NCI-H748 (cell line): ENCODE measurements at regions not wholly inside any gene's neighbourhood (a gene's known extent, or its start where the extent isn't known, plus 50 kb on each side); places are given as distances from the start of the nearest gene placed in this dataset.
A peak's percentile ranks its signal among the peaks of the same experiment; 100 is the strongest.
"Not testable (repeated sequence)": the region's sequence is repeated elsewhere in the genome, so short reads cannot be mapped to it uniquely, and the experiment has no call there.

Source experiments
- DNase-seq: peaks from one replicate; lab custom pipeline; 2025; ENCODE audit not compliant: unreplicated experiment; lab: John Stamatoyannopoulos, UW

GRCh38 chr7:115654384-115655214 lies 376.0 kb downstream of the TFEC start:
- no peak for DNase-seq

DNA sequence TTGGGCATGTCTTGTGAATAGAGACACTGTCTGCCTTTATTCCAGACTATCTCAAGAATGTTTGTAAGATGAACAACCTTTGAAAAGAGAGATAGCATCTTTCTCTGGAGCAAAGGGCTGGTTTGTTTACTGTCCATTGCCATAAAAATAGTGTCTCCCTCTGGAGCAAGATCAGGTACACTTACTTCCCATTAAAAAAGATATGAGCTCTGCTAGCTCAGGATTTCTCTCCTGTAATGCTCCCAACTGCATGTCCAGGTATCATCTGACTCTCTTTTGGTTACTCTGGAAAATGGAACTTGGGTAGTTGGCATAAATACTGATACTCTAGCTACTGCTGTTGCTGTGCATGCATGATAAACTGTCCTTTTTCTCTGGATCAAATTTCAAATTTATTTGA lies 381.1 kb downstream of the TFEC start:
- DNase-seq, result no peak

DNA sequence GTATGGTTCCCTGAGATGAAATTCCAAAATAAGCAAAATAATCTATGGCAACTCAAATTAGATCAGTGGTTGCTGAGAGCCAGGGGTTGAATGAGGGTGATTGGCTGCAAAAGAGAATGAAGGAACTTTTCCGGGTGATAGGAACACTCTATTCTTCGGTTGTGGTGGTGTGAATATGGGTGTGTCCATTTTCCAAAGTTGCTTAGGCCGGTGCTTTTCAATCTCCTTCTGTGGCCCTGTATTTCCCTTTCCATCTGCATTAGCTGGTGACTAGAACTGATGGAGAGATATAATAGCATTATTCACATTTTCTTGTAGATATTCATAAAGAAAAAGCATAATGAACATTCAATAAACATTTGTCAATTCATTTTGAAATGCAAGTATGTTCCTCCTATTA lies 382.9 kb downstream of the TFEC start:
- no peak for DNase-seq

DNA sequence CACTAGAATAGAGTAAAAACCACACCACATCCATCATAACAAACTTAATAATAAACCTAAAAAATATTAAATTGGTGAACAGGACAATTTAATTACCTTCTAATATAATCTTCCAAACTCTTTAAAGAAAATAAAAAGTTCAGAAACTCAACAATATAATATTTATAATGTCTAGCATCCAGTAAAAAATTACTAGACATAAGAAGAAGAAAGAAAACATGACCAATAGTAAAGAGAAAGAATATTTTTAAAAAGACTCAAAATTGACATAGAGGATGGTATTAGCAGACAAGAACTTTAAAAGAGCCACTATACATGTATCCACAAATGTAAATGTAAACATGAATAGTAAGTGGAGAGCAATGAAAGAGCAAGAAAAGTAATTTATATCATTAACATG lies 388.4 kb downstream of the TFEC start:
- no peak for DNase-seq

DNA sequence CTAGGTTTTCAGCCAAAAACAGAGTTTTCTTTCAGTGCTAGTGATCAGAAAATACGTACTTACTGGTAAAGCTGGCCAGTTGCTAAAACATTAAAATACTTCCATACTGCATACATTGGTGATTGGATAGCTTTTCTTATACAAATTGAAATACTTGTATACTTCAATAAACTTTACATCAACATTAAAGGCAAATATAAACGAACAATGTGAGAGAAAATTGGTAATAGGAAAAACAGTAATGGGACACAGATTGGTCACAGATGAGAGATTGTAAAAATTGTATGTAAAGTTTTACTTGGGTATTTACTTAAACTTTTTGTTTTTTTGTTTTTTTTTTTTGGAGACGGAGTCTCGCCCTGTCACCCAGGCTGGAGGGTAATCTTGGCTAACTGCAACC lies 391.7 kb downstream of the TFEC start:
- no peak for DNase-seq

GRCh38 chr7:115637128-115637527 lies 393.4 kb downstream of the TFEC start:
- DNase-seq, result peak; percentile 31

GRCh38 chr7:115635876-115636275 lies 394.7 kb downstream of the TFEC start:
- no peak for DNase-seq

GRCh38 chr7:115635376-115635775 lies 395.2 kb downstream of the TFEC start:
- DNase-seq, result peak; percentile 54

- peak; percentile 83 for DNase-seq
These were observed 395.9 kb downstream of the TFEC start for GRCh38 chr7:115634633-115635032.

- no peak for DNase-seq
These were observed 397.9 kb downstream of the TFEC start for GRCh38 chr7:115632636-115633035.

GRCh38 chr7:115631782-115632181 lies 398.8 kb downstream of the TFEC start:
- DNase-seq, result no peak

DNA sequence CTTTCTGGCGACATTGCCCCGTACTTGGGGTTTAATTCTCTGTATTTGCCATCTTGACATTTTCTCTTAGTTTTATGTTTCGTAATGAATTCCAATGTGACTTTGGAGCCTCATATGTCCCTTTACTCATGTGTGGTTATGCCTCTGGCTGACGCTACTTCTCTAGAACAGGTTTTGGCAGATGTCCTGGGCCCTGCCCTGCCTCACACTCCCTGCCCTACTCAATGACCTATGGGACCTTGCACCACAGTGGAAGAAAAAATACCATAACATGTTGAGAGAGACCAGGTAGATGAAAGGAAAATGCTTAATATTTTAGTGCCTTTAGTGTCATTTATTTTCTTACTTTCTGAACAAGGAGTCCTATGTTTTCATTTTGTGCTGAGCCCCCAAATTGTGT lies 400.5 kb downstream of the TFEC start:
- DNase-seq, result no peak

DNA sequence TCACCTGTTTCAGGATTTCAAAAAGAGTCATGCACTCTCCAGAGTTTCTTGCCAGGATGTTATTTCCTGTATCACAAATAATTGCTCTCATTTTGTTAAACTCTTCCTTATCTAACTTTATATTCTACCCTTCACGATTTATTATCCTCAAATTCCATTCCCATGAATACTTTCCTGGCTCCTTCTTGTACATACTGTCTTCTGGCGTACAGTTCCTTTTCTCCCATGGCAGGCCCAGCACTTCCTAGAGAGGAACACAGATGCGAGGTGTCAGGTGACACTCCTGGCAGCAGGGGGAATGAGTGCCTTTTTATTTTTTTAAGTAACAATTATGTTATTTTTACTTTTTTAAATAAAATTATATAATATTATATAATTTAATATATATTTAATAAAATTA lies 411.9 kb downstream of the TFEC start:
- DNase-seq, result no peak

- no peak for DNase-seq
These were observed 416.7 kb downstream of the TFEC start for GRCh38 chr7:115613836-115614235.

DNA sequence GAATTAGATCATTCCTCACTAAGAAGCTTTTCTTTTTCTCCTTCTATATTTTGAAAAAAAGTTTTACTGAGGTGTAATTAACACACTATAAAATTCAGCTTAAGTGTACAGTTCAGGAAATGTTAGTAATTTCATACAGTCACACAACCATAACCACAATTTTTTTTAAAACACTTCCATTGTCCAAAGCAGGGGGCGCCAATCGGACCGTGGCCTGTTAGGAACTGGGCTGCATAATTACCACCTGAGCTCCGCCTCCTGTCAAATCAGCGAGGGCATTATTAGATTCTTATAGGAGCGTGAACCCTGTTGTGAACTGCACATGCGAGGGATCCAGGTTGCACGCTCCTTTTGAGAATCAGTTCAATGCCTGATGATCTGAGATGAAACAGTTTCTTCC lies 427.1 kb downstream of the TFEC start:
- no peak for DNase-seq

GRCh38 chr7:115600207-115600606 lies 430.4 kb downstream of the TFEC start:
- DNase-seq, result no peak

DNA sequence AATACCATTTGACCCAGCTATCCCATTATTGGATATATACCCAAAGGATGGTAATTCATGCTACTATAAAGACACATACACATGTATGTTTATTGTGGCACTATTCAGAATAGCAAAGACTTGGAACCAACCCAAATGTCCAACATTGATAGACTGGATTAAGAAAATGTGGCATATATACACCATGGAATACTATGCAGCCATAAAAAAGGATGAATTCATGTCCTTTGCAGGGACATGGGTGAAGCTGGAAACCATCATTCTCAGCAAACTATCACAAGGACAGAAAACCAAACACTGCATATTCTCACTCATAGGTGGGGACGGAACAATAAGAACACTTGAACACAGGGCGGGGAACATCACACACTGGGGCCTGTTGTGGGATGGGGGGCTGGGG lies 431.4 kb downstream of the TFEC start:
- DNase-seq, result not testable (repeated sequence)

- DNase-seq, result not testable (repeated sequence)
These were observed 433.3 kb downstream of the TFEC start for GRCh38 chr7:115597220-115597619.

DNA sequence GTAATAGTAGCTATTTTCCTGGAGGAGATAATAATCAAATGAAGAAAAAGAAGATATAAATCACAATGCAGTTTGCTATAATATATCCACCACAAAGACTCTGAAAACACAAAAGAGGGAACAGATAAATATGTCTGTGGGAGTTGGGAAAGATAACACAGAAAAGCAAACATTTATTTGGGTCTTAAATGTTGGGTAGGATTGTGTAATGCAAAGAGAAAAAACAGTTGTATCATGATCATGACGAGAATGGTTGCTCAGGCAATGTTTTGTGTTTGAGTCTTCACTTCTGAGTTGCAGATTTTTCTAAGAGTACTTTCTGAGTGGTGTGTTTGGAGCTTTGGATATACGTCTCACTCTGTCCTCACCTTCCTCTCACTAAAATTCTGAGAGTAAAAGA lies 437.5 kb downstream of the TFEC start:
- DNase-seq, result no peak

- DNase-seq, result peak; percentile 70
These were observed 445.4 kb downstream of the TFEC start for GRCh38 chr7:115585015-115585718.

DNA sequence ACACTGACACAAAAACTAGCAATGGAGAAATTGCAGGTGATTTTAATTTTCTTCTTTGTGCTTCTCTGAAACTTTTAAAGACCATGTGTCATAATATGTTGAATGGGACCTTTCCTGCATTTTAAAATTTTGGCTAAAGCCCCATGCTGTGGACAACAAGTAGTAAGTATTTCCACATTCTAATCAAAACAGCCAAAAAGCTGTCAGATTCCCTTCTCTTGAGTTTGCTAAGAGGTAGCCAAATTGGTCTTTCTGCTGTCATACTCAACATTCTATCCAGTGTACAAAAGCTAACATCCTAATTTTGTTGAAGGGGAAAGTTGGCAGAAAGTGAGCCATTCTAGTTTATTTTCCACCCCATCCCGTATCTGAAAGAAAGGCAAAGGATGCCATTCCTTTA lies 447.6 kb downstream of the TFEC start:
- no peak for DNase-seq

- DNase-seq, result no peak
These were observed 452.0 kb downstream of the TFEC start for GRCh38 chr7:115578576-115578975.
